SH-SY5Y (cell line): ENCODE measurements at regions not wholly inside any gene's neighbourhood (a gene's known extent, or its start where the extent isn't known, plus 50 kb on each side); places are given as distances from the start of the nearest gene placed in this dataset.

Source experiments
- GATA2 ChIP-seq: IDR thresholded peaks from 2 replicates; pipeline ENCODE4 v1.6.1; 2011; ENCODE audit warnings: mild to moderate bottlenecking, low read depth, low read length
- GATA3 ChIP-seq: IDR thresholded peaks from 2 replicates; pipeline ENCODE4 v1.6.1; 2011; ENCODE audit warnings: low read depth, mild to moderate bottlenecking, low read length, moderate library complexity

DNA sequence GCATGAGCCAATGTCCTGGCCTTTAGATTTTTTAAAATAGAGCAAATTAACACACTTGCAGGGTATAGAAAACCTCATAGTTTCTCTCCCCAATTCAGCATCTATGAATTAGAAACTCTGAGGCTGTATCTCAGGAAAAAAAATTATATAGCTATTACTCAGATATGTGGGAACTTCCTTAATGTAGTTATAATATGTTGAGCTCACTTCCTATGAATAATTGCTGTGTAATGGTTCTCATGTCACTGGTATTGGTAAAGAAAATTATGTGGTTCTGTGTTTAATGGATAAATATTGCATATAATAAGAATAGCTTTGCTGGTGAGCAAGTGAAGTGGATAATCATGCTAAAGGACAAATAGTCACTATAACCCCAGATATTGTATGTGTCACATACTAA is 2019.8 kb downstream of the NCAM2 start:
- no peak for TF ChIP-seq GATA3
- TF ChIP-seq GATA2 = no peak
